ENCODE measurements at regions not wholly inside any gene's neighbourhood (a gene's known extent, or its start where the extent isn't known, plus 50 kb on each side); places are given as distances from the start of the nearest gene placed in this dataset.
"Not testable (repeated sequence)": the region's sequence is repeated elsewhere in the genome, so short reads cannot be mapped to it uniquely, and the experiment has no call there.

DNA sequence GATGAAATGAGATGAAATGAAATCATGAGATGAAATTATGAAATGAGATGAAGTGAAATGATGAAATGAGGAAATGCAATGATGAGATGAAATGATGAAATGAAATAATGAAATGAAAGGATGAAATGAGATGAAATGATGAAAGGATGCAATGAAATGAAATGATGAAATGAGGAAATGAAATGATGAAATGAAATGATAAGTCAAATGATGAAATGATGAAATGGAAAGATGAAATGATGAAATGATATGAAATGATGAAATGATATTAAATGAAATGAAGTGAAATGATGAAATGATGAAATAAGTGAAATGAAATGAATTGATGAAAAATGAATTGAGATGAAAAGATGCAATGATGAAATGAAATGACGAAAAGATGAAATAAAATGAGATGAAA lies 220.2 kb upstream of the VKORC1L1 start:
- not testable (repeated sequence) for TF ChIP-seq POLR2A (IDR thresholded peaks at IDR 0.05)
- TF ChIP-seq, protein P1, sequence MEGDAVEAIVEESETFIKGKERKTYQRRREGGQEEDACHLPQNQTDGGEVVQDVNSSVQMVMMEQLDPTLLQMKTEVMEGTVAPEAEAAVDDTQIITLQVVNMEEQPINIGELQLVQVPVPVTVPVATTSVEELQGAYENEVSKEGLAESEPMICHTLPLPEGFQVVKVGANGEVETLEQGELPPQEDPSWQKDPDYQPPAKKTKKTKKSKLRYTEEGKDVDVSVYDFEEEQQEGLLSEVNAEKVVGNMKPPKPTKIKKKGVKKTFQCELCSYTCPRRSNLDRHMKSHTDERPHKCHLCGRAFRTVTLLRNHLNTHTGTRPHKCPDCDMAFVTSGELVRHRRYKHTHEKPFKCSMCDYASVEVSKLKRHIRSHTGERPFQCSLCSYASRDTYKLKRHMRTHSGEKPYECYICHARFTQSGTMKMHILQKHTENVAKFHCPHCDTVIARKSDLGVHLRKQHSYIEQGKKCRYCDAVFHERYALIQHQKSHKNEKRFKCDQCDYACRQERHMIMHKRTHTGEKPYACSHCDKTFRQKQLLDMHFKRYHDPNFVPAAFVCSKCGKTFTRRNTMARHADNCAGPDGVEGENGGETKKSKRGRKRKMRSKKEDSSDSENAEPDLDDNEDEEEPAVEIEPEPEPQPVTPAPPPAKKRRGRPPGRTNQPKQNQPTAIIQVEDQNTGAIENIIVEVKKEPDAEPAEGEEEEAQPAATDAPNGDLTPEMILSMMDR (IDR thresholded peaks at IDR 0.05): not testable (repeated sequence)
